Activated CD4-positive, alpha-beta T cell treated with anti-CD3 and anti-CD28 coated beads, Interleukin-2, Interleukin-6, amounts not matched to agents 100 ng/mL and 50 ng/mL, durations not matched to agents 16 hours and 8 hours (primary cell): ENCODE measurements at regions not wholly inside any gene's neighbourhood (a gene's known extent, or its start where the extent isn't known, plus 50 kb on each side); places are given as distances from the start of the nearest gene placed in this dataset.

Experiments used
- DNase-seq: peaks from one replicate; pipeline ENCODE4 v3.0.0-alpha.2; 2020

GRCh38 chr10:31081937-31082840 is 50.5 kb upstream of the ZNF438 start:
- no peak for DNase-seq

DNA sequence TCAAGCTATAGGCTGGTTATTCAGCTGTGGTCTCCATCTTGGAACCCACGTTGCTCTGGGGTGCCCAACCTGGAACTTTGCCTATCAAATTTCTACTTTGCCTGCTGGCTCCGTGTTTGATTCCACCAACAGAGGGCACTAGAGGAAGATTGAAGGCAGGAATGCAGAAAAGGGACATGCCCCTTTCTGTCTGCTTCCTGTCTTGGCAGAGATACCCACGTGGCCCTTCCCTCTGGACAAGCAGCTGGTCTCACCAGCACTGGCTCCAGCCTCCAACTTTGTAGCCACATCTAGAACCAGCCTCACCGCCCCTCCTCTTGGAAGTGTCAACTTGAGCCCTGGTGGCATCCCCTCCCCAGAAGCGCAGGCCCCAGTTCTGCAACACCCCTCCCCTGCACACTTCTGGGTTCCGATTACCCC is 52.1 kb upstream of the ZNF438 start:
- peak; percentile 81 for DNase-seq

DNA sequence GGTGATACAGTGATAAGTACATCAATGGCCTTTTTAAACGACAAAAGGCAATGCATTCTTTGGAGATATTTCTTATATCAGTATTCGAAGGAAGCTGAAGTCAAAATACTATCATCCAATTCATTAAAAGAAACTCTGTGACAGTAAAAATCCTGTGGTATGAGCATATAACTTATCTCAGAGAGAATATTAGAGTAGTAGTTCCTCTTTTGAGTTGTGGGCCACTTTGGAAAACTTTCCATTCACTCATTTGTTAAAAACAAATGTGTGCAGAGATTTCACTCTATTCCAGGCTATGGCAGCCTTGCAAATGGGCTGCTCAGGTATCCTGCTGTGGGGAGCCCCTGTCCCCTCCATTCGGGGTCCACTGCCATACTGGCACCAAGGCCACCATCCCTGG is 55.3 kb upstream of the ZNF438 start:
- no peak for DNase-seq

DNA sequence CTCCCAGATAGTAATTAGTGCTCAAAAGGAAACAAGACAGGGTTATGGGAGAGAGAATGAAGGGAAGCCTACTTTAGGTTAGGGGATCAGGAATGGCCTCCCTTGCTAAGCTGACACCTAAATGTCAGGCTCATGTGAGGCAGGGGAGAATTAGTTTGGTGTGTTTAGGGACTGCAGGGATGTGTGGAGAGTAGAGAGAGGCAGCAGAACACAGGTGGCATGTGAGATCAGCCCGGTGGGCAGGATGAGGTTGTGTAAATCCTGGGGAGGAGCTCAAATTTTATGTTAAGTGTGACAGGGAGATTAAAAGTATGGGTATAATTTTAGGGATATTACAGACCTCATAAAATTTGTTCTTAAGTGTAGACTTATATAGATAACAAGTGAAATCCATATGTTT is 56.2 kb upstream of the ZNF438 start:
- DNase-seq: no peak

GRCh38 chr10:31090894-31091607 is 59.4 kb upstream of the ZNF438 start:
- DNase-seq: peak; percentile 51

DNA sequence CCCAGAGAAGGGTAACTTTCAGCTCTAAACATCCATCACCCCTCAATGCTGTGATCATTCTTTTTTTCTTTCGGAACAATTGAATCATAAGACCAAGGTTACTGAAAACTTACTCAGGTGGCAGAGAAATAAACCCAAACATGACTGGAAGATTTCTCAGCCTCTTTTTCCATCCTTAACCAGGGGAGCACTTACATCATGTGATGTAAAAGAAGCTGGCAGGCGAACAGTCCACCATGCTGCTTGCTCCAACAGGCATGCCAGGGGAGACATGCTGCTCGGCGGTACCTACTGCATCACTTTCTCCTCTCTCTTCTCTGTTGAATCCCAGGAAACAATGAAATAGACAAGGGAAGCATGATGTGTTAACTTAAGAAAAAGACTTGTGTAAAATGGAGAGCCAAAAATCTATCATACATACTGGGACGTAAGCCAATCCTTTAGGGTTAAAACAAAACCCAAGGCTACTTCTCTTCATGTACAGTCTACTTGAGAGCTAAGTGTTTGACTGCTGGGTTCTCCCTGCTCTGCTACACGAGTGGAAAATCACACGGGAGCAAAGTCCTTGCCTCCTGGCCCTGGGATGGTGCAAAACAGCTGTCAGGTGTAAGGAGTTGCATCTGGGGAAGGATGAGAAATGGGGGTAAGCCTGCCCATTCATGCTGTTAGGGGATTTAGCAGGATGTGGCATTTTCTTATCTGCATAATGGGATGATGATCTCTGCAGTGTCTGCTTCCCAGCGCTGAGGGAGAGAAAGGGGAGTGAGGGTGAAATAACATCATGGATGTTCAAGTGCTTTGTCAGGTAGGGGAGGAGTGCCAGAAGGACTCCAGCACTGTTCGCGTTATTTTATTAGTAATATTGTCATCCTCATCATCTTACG is 64.3 kb upstream of the ZNF438 start:
- no peak for DNase-seq

GRCh38 chr10:31098046-31098445 is 66.4 kb upstream of the ZNF438 start:
- no peak for DNase-seq

DNA sequence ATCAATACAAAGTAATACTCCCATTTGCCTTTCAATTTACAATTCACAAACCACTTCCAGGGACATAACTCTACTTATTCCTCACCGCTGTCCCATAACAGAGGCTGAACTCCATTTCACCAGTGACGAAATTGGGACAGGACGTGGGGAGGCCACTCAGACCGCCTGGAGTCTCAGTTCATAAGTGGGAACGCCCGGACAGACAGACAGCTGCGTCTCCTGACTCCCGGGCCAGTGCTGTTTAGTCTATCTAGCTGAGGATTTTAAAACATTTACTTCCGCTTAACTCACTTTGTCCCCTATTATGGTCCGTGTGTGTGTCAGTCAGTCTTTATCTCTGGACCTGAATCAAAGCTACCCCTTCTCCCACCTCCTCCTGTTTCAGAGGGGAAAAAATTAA is 67.4 kb upstream of the ZNF438 start:
- no peak for DNase-seq

DNA sequence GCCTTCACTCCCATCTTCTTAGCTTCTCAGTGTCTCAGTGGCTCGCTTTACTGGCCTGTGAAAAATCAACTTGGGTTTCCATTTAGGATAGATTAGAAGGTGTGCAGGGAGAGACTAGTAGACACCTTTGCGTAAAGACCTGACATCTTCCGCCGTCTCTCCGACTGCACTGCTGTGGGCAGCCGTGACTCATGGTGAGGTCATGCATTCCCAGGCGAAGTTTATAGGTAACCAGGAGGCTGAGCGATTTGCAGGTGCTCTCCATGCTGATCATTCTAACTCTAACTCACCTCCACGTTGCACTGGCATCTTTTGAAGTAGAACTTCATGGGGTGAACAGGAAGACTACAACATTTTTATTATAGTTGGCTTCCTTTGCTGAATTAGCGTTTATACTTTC is 68.0 kb upstream of the ZNF438 start:
- peak; percentile 40 for DNase-seq

DNA sequence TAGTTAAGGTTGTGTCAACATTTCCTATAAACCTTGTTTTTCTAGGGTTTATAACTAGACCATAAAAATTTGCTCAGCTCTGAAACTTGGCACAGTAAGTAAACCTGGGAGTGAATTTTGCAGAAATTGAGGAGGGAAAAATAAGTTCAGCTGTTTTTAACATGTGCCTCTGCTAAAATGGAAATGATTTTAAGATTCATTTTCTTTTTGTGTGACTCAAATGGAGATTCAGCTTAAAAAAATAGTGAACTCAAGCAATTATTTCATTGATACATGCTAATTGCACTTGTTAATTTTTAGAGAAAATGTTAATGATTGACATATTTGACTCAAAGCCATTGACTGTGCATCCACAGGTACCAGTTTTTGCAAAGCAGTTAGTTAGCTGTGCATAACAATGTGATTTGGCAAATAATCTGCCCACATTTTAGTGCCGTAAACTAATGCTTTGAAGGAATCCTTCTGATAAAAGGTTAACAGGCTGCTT is 68.5 kb upstream of the ZNF438 start:
- DNase-seq: no peak

DNA sequence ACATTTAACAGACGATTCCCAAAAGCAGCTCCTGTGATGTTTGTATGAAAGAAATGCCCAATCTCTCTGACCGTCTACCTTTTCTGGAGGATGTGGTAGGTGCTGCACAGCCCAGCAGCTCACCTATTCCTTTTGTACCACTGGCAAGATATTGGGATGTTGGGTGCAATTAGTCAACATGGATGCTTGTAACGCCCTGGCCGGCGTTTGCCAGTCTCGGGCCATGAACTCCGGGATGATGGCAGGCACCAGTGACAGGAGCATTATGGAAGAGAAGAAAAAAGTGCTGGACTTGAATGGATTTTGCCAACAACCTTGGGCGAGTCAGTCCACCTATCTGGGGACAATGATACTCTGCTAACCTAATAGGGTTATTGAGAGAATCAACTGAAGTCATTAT is 69.0 kb upstream of the ZNF438 start:
- DNase-seq: no peak

- peak; percentile 89 for DNase-seq
These were observed 69.5 kb upstream of the ZNF438 start for GRCh38 chr10:31101123-31101522.

DNA sequence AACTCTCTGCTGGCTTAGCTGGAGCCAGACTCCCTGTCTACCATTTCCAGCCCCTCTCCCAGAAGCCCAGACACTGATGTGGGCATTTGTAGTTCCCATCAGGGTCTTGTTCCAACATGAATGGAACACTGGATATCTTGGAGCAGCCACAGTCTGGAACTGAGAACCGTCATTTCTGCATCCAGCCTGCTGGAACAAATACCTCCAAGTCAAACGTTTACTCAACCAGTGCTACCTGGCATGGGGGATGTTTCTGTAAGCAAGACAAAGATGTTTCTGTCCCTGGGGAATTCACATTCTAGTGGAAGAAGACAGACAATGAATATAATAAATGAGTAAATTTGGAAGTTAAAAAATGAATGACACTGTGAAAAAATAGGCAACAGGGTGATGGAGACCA is 70.8 kb upstream of the ZNF438 start:
- no peak for DNase-seq

- DNase-seq: no peak
These were observed 71.4 kb upstream of the ZNF438 start for GRCh38 chr10:31103112-31103511.

DNA sequence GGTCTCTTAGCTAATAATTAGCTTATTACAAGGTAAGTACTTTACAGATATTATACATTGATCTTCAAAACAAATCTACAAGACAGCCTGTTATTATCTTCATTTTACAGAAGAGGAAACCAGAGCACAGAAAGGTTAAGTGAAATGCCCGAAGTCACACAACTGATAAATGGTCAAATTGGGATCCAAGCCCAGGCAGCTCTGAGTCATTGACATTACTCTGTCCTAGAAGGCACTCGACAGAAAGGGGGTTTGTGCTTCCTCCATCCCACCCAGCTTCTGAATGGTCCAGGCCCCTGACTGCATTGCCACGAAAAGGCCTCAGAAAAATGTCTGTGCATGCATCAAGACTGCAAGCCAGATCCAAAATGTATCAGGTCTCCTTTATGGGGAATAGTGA is 81.3 kb upstream of the ZNF438 start:
- no peak for DNase-seq

DNA sequence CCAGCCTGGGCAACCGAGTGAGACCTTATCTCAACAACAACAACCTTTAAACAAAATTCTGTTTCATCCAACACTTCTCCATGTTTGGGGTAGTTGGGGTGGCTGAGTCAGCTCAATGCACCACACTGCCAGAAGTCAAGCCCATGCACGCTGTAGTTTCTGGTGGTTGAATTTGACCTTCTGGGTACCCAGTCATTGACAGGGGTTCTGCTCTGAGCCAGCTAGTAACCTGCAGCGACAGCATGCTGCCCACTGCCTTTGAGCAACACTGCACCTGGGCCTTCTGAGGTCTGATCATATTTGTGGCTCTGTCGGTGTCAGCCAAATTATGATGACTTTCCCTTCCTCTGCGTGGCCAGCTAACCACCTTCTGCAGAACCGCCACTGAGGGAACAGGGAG is 84.6 kb upstream of the ZNF438 start:
- no peak for DNase-seq

DNA sequence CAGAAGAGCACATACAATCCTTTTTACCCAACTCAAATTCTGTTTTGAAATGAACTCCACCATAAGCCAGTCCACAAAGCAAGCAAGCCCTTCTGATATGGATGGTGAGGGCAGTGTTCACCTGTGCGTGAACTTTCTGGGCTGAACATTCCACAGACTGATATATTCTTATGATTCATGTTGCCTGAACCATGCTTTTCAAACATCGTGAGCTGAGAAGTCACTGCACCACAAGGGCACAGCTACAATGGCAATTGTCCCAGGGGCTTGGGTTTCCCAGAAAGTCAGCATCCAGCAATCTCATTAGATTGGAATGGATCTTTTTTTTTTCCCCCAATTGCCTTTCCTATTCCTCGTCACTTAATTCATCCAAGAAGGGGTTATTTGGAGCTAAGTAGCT is 86.9 kb upstream of the ZNF438 start:
- no peak for DNase-seq

DNA sequence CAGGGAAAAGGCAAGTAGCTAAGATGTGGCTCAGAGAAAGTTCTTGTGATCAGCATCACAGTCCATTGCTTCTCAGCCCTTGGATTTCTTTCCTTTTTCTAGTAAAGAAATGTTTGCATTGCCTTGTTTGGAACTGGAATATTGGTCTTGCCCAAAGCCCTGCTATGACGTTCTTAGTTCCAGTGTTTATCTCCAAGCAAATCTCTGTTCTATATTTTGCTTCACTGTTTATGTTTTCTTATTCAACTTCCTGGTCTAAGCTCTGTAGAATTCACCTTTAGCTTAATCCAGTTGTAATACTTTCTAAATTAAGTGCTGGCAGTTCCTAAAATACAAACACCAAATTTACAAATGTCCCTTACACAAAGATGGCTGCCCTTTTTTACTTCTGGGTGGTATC is 88.7 kb upstream of the ZNF438 start:
- no peak for DNase-seq

DNA sequence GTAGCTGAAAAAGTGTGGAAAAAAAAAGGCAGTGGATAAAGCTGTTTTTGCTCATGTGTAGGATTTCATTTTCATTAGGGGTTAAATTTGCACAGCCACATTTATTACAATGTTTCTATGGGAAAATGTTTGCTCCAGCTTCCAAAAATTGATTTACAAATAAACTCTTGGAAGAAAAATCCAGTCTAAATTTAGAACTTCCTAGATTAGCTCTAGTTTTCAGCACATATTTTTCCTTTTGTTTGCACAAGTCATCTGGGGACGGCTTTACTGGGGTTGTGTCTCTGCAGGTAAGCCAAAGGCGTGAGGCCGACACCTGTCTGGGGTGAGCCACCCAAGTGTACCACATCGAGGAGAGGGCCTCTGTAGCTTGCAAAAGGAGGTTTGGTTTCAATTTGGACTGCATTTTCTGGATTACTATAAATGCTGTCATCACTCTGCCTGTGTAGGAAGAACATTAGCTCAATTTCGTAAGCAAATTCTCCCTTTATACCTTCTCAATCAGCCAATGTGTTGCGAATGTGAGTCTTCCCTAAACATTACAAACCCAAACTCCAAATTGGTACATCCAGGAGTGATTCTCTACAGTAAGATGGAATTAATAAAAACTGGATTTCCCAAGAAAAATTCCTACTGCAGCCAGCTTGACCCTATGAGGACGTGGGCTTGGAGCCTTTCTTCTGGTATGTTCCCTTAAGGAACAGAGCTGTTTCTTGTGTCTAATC is 89.5 kb upstream of the ZNF438 start:
- DNase-seq: no peak

- no peak for DNase-seq
These were observed 90.3 kb upstream of the ZNF438 start for GRCh38 chr10:31121757-31122577.

DNA sequence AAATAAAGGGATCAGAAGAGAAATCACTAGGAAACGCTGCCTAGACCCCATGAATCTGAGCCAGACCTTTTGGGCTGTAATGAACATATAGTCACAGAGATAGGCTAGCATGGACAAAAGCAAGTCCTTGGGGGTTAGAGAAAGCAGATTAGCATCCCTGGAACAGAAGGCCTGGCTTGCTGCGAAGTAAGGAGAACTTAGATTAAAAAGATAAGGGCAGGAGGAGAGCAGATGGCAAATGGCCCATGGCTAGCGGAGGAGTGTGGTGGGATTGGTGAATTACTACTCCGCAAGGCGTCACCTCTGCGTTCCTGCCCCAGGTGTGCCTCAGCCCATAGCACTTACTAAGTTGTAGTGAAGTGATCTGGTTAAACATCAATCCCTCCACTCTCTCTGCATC is 92.3 kb upstream of the ZNF438 start:
- no peak for DNase-seq

- no peak for DNase-seq
These were observed 93.2 kb upstream of the ZNF438 start for GRCh38 chr10:31124852-31125251.
